ENCODE measurements at regions not wholly inside any gene's neighbourhood (a gene's known extent, or its start where the extent isn't known, plus 50 kb on each side); places are given as distances from the start of the nearest gene placed in this dataset.
"Not testable (repeated sequence)": the region's sequence is repeated elsewhere in the genome, so short reads cannot be mapped to it uniquely, and the experiment has no call there.

DNA sequence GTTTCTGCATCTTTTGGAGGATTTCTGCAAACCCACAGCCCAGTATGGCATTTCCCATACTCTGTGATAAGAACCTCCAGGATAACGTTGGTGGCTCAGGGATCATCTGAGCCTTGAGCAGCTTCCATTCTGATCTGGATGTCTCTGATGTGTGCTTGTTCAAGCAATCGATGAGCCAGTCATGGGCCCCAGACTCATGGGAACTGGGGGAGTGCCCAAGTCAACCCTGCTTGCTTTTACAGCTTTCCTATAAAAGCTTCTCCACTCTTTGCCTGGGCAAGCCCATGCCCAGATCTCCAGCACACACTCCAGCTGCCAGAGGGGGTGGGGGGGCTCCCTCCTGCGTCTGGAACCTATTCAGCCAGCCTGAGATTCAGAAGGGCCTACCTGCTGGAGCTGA is 207.6 kb upstream of the PLGLB2 start:
- not testable (repeated sequence) for TF ChIP-seq CTCF (IDR thresholded peaks at IDR 0.05 in 4 of 5, conservative IDR thresholded peaks at IDR 0.05 in 1 of 5); POLR2A (IDR thresholded peaks at IDR 0.05)
